ENCODE measurements at regions not wholly inside any gene's neighbourhood (a gene's known extent, or its start where the extent isn't known, plus 50 kb on each side); places are given as distances from the start of the nearest gene placed in this dataset.

DNA sequence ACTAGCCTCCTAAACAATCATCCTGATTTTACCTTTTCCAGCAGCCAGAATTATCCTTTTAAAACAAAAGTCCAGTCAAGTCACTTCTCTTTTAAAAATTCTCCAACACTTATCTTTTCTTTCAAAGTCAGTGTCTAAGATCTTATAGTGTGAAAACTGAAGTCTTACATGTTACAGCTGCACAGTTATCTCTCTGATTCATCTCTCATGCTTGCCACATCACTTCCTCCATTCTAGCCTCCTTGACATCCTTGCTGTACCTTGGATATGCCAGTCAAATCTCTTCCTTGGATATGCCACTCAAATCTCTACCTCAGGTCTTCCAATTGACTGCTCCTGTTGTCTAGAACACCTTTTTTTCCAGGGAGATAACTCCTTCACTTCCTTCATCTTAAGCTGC is 361.7 kb upstream of the FTMT start (continued):
- no peak for TF ChIP-seq NR0B1 (IDR thresholded peaks at IDR 0.05; ENCODE audit: partially characterized antibody)
- TF ChIP-seq KAT7 (CRISPR knock-in tag; IDR thresholded peaks at IDR 0.05; ENCODE audit: borderline replicate concordance): no peak
- no peak for TF ChIP-seq ZNF644 (tag; IDR thresholded peaks at IDR 0.05; ENCODE audit: low read depth)
- TF ChIP-seq, protein P1, sequence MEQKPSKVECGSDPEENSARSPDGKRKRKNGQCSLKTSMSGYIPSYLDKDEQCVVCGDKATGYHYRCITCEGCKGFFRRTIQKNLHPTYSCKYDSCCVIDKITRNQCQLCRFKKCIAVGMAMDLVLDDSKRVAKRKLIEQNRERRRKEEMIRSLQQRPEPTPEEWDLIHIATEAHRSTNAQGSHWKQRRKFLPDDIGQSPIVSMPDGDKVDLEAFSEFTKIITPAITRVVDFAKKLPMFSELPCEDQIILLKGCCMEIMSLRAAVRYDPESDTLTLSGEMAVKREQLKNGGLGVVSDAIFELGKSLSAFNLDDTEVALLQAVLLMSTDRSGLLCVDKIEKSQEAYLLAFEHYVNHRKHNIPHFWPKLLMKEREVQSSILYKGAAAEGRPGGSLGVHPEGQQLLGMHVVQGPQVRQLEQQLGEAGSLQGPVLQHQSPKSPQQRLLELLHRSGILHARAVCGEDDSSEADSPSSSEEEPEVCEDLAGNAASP (IDR thresholded peaks at IDR 0.05): no peak
- no peak for TF ChIP-seq ZKSCAN1 (IDR thresholded peaks at IDR 0.05; ENCODE audit: low read depth, low read length)
- TF ChIP-seq HMGN3 (IDR thresholded peaks at IDR 0.05; ENCODE audit: borderline replicate concordance, extremely low read depth, insufficient read length, low read depth, low read length): no peak
- TF ChIP-seq MTA2 (IDR thresholded peaks at IDR 0.05; ENCODE audit: low read depth): no peak
- TF ChIP-seq, protein P2, sequence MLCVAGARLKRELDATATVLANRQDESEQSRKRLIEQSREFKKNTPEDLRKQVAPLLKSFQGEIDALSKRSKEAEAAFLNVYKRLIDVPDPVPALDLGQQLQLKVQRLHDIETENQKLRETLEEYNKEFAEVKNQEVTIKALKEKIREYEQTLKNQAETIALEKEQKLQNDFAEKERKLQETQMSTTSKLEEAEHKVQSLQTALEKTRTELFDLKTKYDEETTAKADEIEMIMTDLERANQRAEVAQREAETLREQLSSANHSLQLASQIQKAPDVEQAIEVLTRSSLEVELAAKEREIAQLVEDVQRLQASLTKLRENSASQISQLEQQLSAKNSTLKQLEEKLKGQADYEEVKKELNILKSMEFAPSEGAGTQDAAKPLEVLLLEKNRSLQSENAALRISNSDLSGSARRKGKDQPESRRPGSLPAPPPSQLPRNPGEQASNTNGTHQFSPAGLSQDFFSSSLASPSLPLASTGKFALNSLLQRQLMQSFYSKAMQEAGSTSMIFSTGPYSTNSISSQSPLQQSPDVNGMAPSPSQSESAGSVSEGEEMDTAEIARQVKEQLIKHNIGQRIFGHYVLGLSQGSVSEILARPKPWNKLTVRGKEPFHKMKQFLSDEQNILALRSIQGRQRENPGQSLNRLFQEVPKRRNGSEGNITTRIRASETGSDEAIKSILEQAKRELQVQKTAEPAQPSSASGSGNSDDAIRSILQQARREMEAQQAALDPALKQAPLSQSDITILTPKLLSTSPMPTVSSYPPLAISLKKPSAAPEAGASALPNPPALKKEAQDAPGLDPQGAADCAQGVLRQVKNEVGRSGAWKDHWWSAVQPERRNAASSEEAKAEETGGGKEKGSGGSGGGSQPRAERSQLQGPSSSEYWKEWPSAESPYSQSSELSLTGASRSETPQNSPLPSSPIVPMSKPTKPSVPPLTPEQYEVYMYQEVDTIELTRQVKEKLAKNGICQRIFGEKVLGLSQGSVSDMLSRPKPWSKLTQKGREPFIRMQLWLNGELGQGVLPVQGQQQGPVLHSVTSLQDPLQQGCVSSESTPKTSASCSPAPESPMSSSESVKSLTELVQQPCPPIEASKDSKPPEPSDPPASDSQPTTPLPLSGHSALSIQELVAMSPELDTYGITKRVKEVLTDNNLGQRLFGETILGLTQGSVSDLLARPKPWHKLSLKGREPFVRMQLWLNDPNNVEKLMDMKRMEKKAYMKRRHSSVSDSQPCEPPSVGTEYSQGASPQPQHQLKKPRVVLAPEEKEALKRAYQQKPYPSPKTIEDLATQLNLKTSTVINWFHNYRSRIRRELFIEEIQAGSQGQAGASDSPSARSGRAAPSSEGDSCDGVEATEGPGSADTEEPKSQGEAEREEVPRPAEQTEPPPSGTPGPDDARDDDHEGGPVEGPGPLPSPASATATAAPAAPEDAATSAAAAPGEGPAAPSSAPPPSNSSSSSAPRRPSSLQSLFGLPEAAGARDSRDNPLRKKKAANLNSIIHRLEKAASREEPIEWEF (CRISPR knock-in tag; IDR thresholded peaks at IDR 0.05): no peak
- no peak for TF ChIP-seq PHF20 (IDR thresholded peaks at IDR 0.05; ENCODE audit: partially characterized antibody)
- no peak for TF ChIP-seq THAP7 (CRISPR knock-in tag; IDR thresholded peaks at IDR 0.05)

Measured in K562 (cell line).